ENCODE measurements at regions not wholly inside any gene's neighbourhood (a gene's known extent, or its start where the extent isn't known, plus 50 kb on each side); places are given as distances from the start of the nearest gene placed in this dataset.

DNA sequence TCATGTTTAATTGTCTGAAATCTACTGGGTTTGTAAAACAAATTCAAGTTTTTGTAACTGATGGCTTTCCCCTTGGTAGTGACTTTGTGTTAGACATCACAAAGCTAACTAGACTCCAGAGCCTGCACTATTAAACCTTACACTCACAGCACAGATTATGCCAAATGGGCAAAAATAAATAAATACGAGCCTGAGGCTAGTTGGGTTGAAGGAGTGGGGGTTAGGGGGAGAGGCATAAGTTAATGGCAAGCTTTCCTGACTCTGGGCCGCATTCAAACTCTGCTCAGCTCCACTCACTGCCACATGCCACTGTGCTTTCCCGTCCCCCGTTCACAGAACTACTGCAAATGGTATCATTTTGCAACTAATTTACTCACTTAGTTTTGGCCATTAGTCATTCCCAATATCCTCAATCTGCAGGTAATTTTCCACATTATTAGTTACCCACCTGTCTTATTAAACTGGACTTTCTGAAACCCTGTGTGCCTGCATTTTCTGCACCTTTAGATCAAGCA, 1079.9 kb upstream of the PIK3C3 start:
- no peak for TF ChIP-seq EZH2phosphoT487 (conservative IDR thresholded peaks at IDR 0.05; ENCODE audit: low read length)
- no peaks in the 10 kb centered on the region; the same call in 1 of the 2 replicates for H4K20me1 ChIP-seq (ENCODE audit: low read depth, low read length)
- no peaks in the 10 kb centered on the region for H3F3A ChIP-seq (ENCODE audit: insufficient read depth)
- H3K36me3 ChIP-seq (ENCODE audit: low read length) = no peaks in the 10 kb centered on the region
- H2AFZ ChIP-seq (ENCODE audit: low read depth, low read length, severe bottlenecking) = no peak overlapping the region
- no peak overlapping the region for H3K27ac ChIP-seq (ENCODE audit: low read depth, low read length)
- peaks cover under 1% of the 10 kb centered on the region; the same call in 1 of the 2 replicates for H3K9me3 ChIP-seq (ENCODE audit: insufficient read depth, low read length)
- no peaks in the 10 kb centered on the region for H3K79me2 ChIP-seq (ENCODE audit: insufficient read depth, low read length)
- H3K4me2 ChIP-seq (ENCODE audit: low read depth, low read length, poor library complexity, severe bottlenecking) = no peak overlapping the region
- no peak overlapping the region for H3K4me3 ChIP-seq (ENCODE audit: insufficient read depth, low read length, poor library complexity, severe bottlenecking)
- H3K9me2 ChIP-seq (replicated peaks; ENCODE audit: insufficient read depth, low read length) = no peaks in the 10 kb centered on the region
- H3K9ac ChIP-seq (ENCODE audit: low read length) = no peak overlapping the region
- no peaks in the 10 kb centered on the region for H3K27me3 ChIP-seq (ENCODE audit: low read length)

DNA sequence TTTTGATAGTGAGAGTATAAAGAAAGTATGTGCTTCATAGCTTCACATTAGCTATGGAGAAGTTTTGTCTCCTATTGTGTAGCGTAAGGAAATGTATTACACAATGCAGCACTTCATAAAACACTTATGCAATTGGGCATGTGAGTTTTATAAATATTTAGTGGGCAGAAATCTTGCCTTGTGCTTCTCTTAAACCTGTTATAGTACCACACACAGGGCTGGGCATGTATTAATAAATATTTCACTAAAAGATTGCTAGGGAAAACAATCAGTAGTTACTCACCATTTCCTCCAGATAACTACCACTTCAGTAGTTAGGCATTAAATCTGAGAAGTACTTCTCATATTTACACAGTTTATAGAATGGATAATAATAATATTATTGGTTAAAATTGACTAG, 1080.8 kb upstream of the PIK3C3 start:
- Histone ChIP-seq H3K9me2 (replicated peaks; ENCODE audit: insufficient read depth, low read length) (0 out of 2 replicates have a peak, but pooled peaks cover 4% of the 10 kb centered on the region), H3K4me3 (ENCODE audit: insufficient read depth, low read length, poor library complexity, severe bottlenecking) (no peak overlapping the region), H3K9me3 (ENCODE audit: insufficient read depth, low read length) (peaks cover 6% of the 10 kb centered on the region; the same call in 1 of the 2 replicates), H3K4me2 (ENCODE audit: low read depth, low read length, poor library complexity, severe bottlenecking) (no peak overlapping the region), H3K79me2 (ENCODE audit: insufficient read depth, low read length) (no peaks in the 10 kb centered on the region), H2AFZ (ENCODE audit: low read depth, low read length, severe bottlenecking) (no peak overlapping the region), H3K27me3 (ENCODE audit: low read length) (no peaks in the 10 kb centered on the region), H3K27ac (ENCODE audit: low read depth, low read length) (no peak overlapping the region), H3K36me3 (ENCODE audit: low read length) (no peaks in the 10 kb centered on the region), H3F3A (ENCODE audit: insufficient read depth) (no peaks in the 10 kb centered on the region), H3K9ac (ENCODE audit: low read length) (no peak overlapping the region), H4K20me1 (ENCODE audit: low read depth, low read length) (no peaks in the 10 kb centered on the region; the same call in 1 of the 2 replicates)
- TF ChIP-seq, protein P1, sequence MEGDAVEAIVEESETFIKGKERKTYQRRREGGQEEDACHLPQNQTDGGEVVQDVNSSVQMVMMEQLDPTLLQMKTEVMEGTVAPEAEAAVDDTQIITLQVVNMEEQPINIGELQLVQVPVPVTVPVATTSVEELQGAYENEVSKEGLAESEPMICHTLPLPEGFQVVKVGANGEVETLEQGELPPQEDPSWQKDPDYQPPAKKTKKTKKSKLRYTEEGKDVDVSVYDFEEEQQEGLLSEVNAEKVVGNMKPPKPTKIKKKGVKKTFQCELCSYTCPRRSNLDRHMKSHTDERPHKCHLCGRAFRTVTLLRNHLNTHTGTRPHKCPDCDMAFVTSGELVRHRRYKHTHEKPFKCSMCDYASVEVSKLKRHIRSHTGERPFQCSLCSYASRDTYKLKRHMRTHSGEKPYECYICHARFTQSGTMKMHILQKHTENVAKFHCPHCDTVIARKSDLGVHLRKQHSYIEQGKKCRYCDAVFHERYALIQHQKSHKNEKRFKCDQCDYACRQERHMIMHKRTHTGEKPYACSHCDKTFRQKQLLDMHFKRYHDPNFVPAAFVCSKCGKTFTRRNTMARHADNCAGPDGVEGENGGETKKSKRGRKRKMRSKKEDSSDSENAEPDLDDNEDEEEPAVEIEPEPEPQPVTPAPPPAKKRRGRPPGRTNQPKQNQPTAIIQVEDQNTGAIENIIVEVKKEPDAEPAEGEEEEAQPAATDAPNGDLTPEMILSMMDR (IDR thresholded peaks at IDR 0.05; ENCODE audit: insufficient read depth, low read length, poor library complexity, severe bottlenecking) = no peak
- TF ChIP-seq EZH2phosphoT487 (conservative IDR thresholded peaks at IDR 0.05; ENCODE audit: low read length) = no peak

DNA sequence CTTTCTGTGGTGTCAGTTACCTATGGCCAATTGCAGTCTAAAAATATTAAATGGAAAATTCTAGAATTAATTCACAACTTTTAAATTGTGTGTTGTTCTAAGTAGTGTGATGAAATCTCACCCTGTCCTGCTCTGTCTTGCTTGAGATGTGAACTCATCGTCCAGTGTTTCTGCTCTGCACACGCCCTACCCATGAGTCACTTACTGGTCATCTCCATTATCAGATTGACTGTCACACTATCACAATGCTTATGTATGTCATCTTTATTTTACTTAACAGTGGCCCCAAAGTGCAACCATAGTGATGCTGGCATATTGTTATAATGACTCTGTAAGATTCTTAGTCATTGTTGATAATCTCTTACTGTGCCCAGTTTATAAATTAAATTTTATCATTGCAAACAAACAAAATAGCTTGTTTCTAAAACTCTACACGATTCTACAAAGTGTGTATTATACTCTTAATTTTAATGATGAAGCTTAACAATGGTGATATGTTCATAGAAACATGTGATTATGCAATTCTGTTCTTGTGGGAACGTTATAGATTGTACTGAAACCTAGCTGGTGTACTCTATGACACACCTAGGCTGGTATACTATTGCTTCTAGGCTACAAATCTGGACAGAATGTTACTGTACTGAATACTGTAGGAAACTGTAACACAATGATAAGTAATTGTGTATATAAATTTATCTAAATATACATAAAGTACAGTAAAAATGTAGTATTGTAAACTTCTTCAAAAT, 1086.8 kb upstream of the PIK3C3 start:
- Histone ChIP-seq H3K9ac (ENCODE audit: low read length) (no peak overlapping the region), H3K9me3 (ENCODE audit: insufficient read depth, low read length) (0 out of 2 replicates have a peak, but pooled peaks cover 6% of the 10 kb centered on the region), H3K9me2 (replicated peaks; ENCODE audit: insufficient read depth, low read length) (0 out of 2 replicates have a peak, but pooled peaks cover 4% of the 10 kb centered on the region), H3K36me3 (ENCODE audit: low read length) (no peaks in the 10 kb centered on the region), H4K20me1 (ENCODE audit: low read depth, low read length) (no peaks in the 10 kb centered on the region; the same call in 1 of the 2 replicates), H3K4me3 (ENCODE audit: insufficient read depth, low read length, poor library complexity, severe bottlenecking) (no peak overlapping the region), H3K79me2 (ENCODE audit: insufficient read depth, low read length) (no peaks in the 10 kb centered on the region), H3K27ac (ENCODE audit: low read depth, low read length) (no peak overlapping the region), H3F3A (ENCODE audit: insufficient read depth) (no peaks in the 10 kb centered on the region), H3K27me3 (ENCODE audit: low read length) (no peaks in the 10 kb centered on the region), H2AFZ (ENCODE audit: low read depth, low read length, severe bottlenecking) (no peak overlapping the region), H3K4me2 (ENCODE audit: low read depth, low read length, poor library complexity, severe bottlenecking) (no peak overlapping the region)
- TF ChIP-seq, protein P1 (IDR thresholded peaks at IDR 0.05; ENCODE audit: insufficient read depth, low read length, poor library complexity, severe bottlenecking) = no peak
- no peak for TF ChIP-seq EZH2phosphoT487 (conservative IDR thresholded peaks at IDR 0.05; ENCODE audit: low read length)

DNA sequence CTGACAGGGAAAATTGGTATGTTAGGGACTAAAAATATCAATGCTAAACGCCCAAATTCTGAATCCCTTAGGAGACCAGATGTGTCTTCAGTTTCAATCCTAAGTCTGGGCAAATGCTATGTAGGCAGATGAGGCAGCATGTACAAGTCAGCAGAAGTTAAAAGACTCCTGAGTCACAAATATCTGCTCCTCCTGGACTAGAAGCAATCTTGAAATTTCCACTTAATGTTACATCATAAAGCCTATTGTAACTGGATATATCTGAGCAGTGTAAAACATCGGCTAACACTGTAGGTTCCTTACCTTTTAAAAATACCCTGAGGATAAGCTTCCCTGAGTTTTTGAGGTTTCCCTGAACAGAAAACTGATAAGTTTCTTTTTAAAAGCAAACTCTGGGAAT, 1087.6 kb upstream of the PIK3C3 start:
- 0 out of 2 replicates have a peak, but pooled peaks cover 6% of the 10 kb centered on the region for H3K9me3 ChIP-seq (ENCODE audit: insufficient read depth, low read length)
- no peak overlapping the region for H3K9ac ChIP-seq (ENCODE audit: low read length)
- no peak overlapping the region for H3K4me3 ChIP-seq (ENCODE audit: insufficient read depth, low read length, poor library complexity, severe bottlenecking)
- H3K4me2 ChIP-seq (ENCODE audit: low read depth, low read length, poor library complexity, severe bottlenecking) = no peak overlapping the region
- 0 out of 2 replicates have a peak, but pooled peaks cover 4% of the 10 kb centered on the region for H3K9me2 ChIP-seq (replicated peaks; ENCODE audit: insufficient read depth, low read length)
- no peaks in the 10 kb centered on the region for H4K20me1 ChIP-seq (ENCODE audit: low read depth, low read length)
- H3F3A ChIP-seq (ENCODE audit: insufficient read depth) = no peaks in the 10 kb centered on the region
- H3K36me3 ChIP-seq (ENCODE audit: low read length) = no peaks in the 10 kb centered on the region
- H3K27me3 ChIP-seq (ENCODE audit: low read length) = no peaks in the 10 kb centered on the region
- TF ChIP-seq, protein P1 (IDR thresholded peaks at IDR 0.05; ENCODE audit: insufficient read depth, low read length, poor library complexity, severe bottlenecking) = no peak
- no peak for TF ChIP-seq EZH2phosphoT487 (conservative IDR thresholded peaks at IDR 0.05; ENCODE audit: low read length)
- H3K79me2 ChIP-seq (ENCODE audit: insufficient read depth, low read length) = no peaks in the 10 kb centered on the region
- H2AFZ ChIP-seq (ENCODE audit: low read depth, low read length, severe bottlenecking) = no peak overlapping the region
- H3K27ac ChIP-seq (ENCODE audit: low read depth, low read length) = no peak overlapping the region

Data from SU-DHL-6 (cell line).